MM.1S (cell line): ENCODE measurements at regions not wholly inside any gene's neighbourhood (a gene's known extent, or its start where the extent isn't known, plus 50 kb on each side); places are given as distances from the start of the nearest gene placed in this dataset.

Source experiments
- DNase-seq: peaks from one replicate; pipeline ENCODE4 v3.0.0-alpha.2; 2015
- H2AFZ ChIP-seq: fragments of 300-600 bp; sonication (generic); 2 replicates; pipeline ENCODE4 v1.6.0; 2016; ENCODE audit warnings: antibody characterized with exemption, low read length
- H3F3A ChIP-seq: fragments of 300-600 bp; sonication (generic); 2 replicates; pipeline ENCODE4 v1.6.1; 2016; ENCODE audit warnings: mild to moderate bottlenecking, antibody characterized with exemption, low read length, moderate library complexity, mixed read lengths; ENCODE audit not compliant: insufficient read depth
- H3K27ac ChIP-seq: fragments of 300-600 bp; sonication (generic); 2 replicates; pipeline ENCODE4 v1.5.1; 2016; ENCODE audit warnings: mild to moderate bottlenecking, low read length
- H3K27me3 ChIP-seq: fragments of 300-600 bp; sonication (generic); replicated peaks from 2 replicates; pipeline ENCODE4 v1.6.0; 2016; ENCODE audit warnings: low read length; ENCODE audit not compliant: insufficient read depth
- H3K36me3 ChIP-seq: fragments of 300-600 bp; sonication (generic); replicated peaks from 2 replicates; pipeline ENCODE4 v1.6.1; 2016; ENCODE audit warnings: mild to moderate bottlenecking, low read length, mixed read lengths; ENCODE audit not compliant: insufficient read depth
- H3K4me1 ChIP-seq: fragments of 300-600 bp; sonication (generic); 2 replicates; pipeline ENCODE4 v1.6.1; 2016; ENCODE audit warnings: low read length, mixed read lengths
- H3K4me2 ChIP-seq: fragments of 300-600 bp; sonication (generic); 2 replicates; pipeline ENCODE4 v1.6.0; 2016; ENCODE audit warnings: low read depth, low read length
- H3K4me3 ChIP-seq: fragments of 300-600 bp; sonication (generic); 2 replicates; pipeline ENCODE4 v1.5.1; 2016; ENCODE audit warnings: low read length, mixed read lengths
- H3K79me2 ChIP-seq: fragments of 300-600 bp; sonication (generic); 2 replicates; pipeline ENCODE4 v1.6.1; 2016; ENCODE audit warnings: mixed run types, low read length, mixed read lengths
- H3K9ac ChIP-seq: fragments of 300-600 bp; sonication (generic); 2 replicates; pipeline ENCODE4 v1.6.1; 2016; ENCODE audit warnings: low read length, mixed read lengths
- H3K9me2 ChIP-seq: fragments of 300-600 bp; sonication (generic); replicated peaks from 2 replicates; pipeline ENCODE4 v1.6.1; 2016; ENCODE audit warnings: mild to moderate bottlenecking, low read length, mixed read lengths; ENCODE audit not compliant: insufficient read depth
- H3K9me3 ChIP-seq: fragments of 300-600 bp; sonication (generic); replicated peaks from 2 replicates; pipeline ENCODE4 v1.6.1; 2016; ENCODE audit warnings: mild to moderate bottlenecking, low read length, mixed read lengths; ENCODE audit not compliant: insufficient read depth
- H4K20me1 ChIP-seq: fragments of 300-600 bp; sonication (generic); 2 replicates; pipeline ENCODE4 v1.6.1; 2016; ENCODE audit warnings: mild to moderate bottlenecking, low read length, moderate library complexity, mixed read lengths; ENCODE audit not compliant: insufficient read depth
- CTCF ChIP-seq: fragments of 300-600 bp; sonication (generic); IDR thresholded peaks from 2 replicates; pipeline ENCODE4 v1.5.1; 2016; ENCODE audit warnings: antibody characterized with exemption, low read length, mixed read lengths
- EZH2 ChIP-seq: fragments of 300-600 bp; sonication (generic); optimal IDR thresholded peaks from 2 replicates; pipeline ENCODE3; 2017; ENCODE audit warnings: low read depth, mild to moderate bottlenecking, antibody characterized with exemption, low read length, mixed read lengths
- EZH2phosphoT487 ChIP-seq: fragments of 300-600 bp; sonication (generic); IDR thresholded peaks from 2 replicates; pipeline ENCODE4 v1.6.1; 2018; ENCODE audit warnings: antibody characterized with exemption, low read length

DNA sequence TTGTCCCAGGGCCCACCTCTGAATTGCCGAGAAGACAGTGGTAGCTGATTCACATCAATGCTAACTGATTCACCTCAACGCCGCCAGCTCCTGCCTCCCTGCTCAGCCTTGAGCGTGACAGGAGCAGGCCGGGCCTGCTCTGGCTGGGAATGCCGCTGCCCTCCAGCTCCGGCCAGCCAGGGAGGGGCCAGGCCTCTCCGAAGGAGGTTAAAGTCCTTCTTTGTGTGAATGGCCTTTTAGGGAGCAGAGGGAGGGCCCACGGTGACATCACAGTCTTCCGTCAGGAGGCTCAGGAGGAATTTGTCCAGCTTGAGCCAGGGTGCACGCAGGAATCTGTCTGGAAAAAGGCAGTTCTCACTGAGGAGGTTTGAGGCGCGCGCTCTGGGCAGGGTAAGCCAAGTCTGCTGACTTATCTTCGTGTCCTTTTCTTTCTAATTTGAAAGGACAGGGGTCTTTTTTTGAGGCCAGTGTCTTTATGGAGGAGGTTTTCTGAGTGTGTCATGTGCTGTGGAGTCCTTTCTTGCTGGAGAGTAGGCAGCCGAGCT lies 82.7 kb downstream of the C9orf152 start:
- TF ChIP-seq EZH2 (no peak), CTCF (no peak)
- Histone ChIP-seq H3K27me3 (no peaks in the 10 kb centered on the region), H4K20me1 (peaks cover 23% of the 10 kb centered on the region; the same call in 1 of the 2 replicates), H3K9ac (no peak overlapping the region), H3K36me3 (no peaks in the 10 kb centered on the region), H3K79me2 (peaks cover 100% of the 10 kb centered on the region), H3K4me2 (no peak overlapping the region), H3K4me3 (no peak overlapping the region), H3K9me3 (no peaks in the 10 kb centered on the region), H3K9me2 (no peaks in the 10 kb centered on the region), H2AFZ (no peak overlapping the region), H3K4me1 (0 out of 2 replicates have a peak, but pooled peaks cover 5% of the 10 kb centered on the region), H3K27ac (no peak overlapping the region), H3F3A (no peaks in the 10 kb centered on the region)
- DNase-seq, result no peak

- 0 out of 2 replicates have a peak, but pooled peaks cover 5% of the 10 kb centered on the region for H3K4me1 ChIP-seq
Observed at GRCh38 chr9:110125763-110126351, 82.1 kb downstream of the C9orf152 start.

DNA sequence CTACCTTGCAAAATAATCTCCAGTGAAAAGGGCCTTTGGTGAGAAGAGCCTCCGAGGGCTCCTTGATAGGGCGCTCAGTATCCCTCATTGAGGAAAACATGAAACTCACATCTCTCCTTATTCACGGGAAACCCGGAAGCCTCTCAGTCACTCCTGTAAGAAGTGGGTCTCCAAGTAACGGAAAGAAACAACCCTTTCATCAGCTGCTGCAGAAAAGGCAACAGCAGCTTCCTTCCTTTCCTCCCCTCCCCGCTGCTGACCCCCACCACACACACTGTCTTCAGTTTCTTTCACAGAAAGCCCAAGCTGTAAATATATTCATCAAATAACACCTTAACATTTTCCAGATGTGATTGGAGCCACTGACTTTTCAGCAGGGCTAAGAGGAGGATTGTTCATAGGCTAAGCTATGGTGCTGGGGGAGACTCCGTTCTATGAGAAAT lies 81.4 kb downstream of the C9orf152 start:
- Histone ChIP-seq H3K79me2 (peaks cover 100% of the 10 kb centered on the region), H3K4me3 (no peak overlapping the region), H3K9ac (no peak overlapping the region), H3K4me1 (0 out of 2 replicates have a peak, but pooled peaks cover 5% of the 10 kb centered on the region), H3K36me3 (no peaks in the 10 kb centered on the region), H3F3A (no peaks in the 10 kb centered on the region), H3K27me3 (no peaks in the 10 kb centered on the region), H3K4me2 (no peak overlapping the region), H2AFZ (no peak overlapping the region), H3K9me2 (no peaks in the 10 kb centered on the region), H3K9me3 (no peaks in the 10 kb centered on the region), H4K20me1 (peaks cover 19% of the 10 kb centered on the region; the same call in 1 of the 2 replicates), H3K27ac (no peak overlapping the region; the same call in 1 of the 2 replicates)
- no peak for DNase-seq
- TF ChIP-seq EZH2phosphoT487, result no peak
- TF ChIP-seq CTCF, result no peak
- no peak for TF ChIP-seq EZH2

More at GRCh38 chr9:110125763-110126351, 82.1 kb downstream of the C9orf152 start:
- no peak overlapping the region for H3K4me2 ChIP-seq
- H3K9me3 ChIP-seq, result no peaks in the 10 kb centered on the region
- no peak for TF ChIP-seq EZH2
- no peak for TF ChIP-seq EZH2phosphoT487
- TF ChIP-seq CTCF, result no peak
- peaks cover 100% of the 10 kb centered on the region for H3K79me2 ChIP-seq
- H3K27ac ChIP-seq, result no peak overlapping the region; the same call in 1 of the 2 replicates
- H3K36me3 ChIP-seq, result no peaks in the 10 kb centered on the region
- no peak overlapping the region for H3K4me3 ChIP-seq
- H2AFZ ChIP-seq, result no peak overlapping the region
- no peaks in the 10 kb centered on the region for H3F3A ChIP-seq
- no peak for DNase-seq
- no peaks in the 10 kb centered on the region for H3K27me3 ChIP-seq
- no peak overlapping the region for H3K9ac ChIP-seq
- peaks cover 23% of the 10 kb centered on the region; the same call in 1 of the 2 replicates for H4K20me1 ChIP-seq
- no peaks in the 10 kb centered on the region for H3K9me2 ChIP-seq
